Liver (tissue), 8 donors: ENCODE measurements at regions not wholly inside any gene's neighbourhood (a gene's known extent, or its start where the extent isn't known, plus 50 kb on each side); places are given as distances from the start of the nearest gene placed in this dataset.

Experiments used
- DNase-seq: peaks from one replicate; pipeline ENCODE4 v3.0.0-alpha.2; 2017; ENCODE audit warnings: low spot score
- H3K27ac ChIP-seq, 2 donors: one replicate each; pipeline ENCODE4 v1.7.0; 2013; ENCODE audit warnings: inconsistent platforms in 2 of 2, low read length in 2 of 2, control low read depth in 1 of 2, low read depth in 1 of 2, mild to moderate bottlenecking in 1 of 2
- H3K27me3 ChIP-seq, 4 donors: one replicate each; pipeline versions ENCODE4 v1.6.1 to v1.7.0; 2013; ENCODE audit warnings: low read length in 3 of 4, inconsistent platforms in 1 of 4, mild to moderate bottlenecking in 1 of 4, moderate library complexity in 1 of 4; ENCODE audit not compliant: control insufficient read depth in 4 of 4, insufficient read depth in 4 of 4
- H3K36me3 ChIP-seq, 4 donors: one replicate each; pipeline versions ENCODE4 v1.6.1 to v1.7.0; 2013; ENCODE audit warnings: low read length in 3 of 4, mild to moderate bottlenecking in 3 of 4, low read depth in 1 of 4, moderate library complexity in 1 of 4; ENCODE audit not compliant: control insufficient read depth in 4 of 4, insufficient read depth in 3 of 4
- H3K4me1 ChIP-seq, 4 donors: one replicate each; pipeline versions ENCODE4 v1.6.1 to v1.7.0; 2013; ENCODE audit warnings: low read length in 3 of 4, mild to moderate bottlenecking in 3 of 4, moderate library complexity in 1 of 4; ENCODE audit not compliant: control insufficient read depth in 4 of 4, insufficient read depth in 4 of 4
- H3K4me3 ChIP-seq, 3 donors: one replicate each; pipeline versions ENCODE4 v1.6.1 to v1.7.0; 2013; ENCODE audit warnings: low read length in 3 of 3, control low read depth in 1 of 3, low read depth in 1 of 3, mild to moderate bottlenecking in 1 of 3
- H3K9ac ChIP-seq, 2 donors: one replicate each; pipeline ENCODE4 v1.7.0; 2013; ENCODE audit warnings: low read length in 2 of 2, mild to moderate bottlenecking in 2 of 2, moderate library complexity in 2 of 2, control low read depth in 1 of 2, low read depth in 1 of 2
- H3K9me3 ChIP-seq, 4 donors: one replicate each; pipeline versions ENCODE4 v1.6.1 to v1.7.0; 2013; ENCODE audit warnings: low read length in 3 of 4; ENCODE audit not compliant: control insufficient read depth in 4 of 4
- EGR1 ChIP-seq, 2 donors: IDR thresholded peaks; 2 replicates each; pipeline ENCODE4 v1.6.1; 2016 to 2018; ENCODE audit warnings: antibody characterized with exemption in 2 of 2, low read depth in 2 of 2
- FOXA1 ChIP-seq: IDR thresholded peaks from 2 replicates; pipeline ENCODE4 v1.6.1; 2016; ENCODE audit warnings: antibody characterized with exemption
- FOXA2 ChIP-seq: IDR thresholded peaks from 2 replicates; pipeline ENCODE4 v1.6.1; 2016; ENCODE audit warnings: antibody characterized with exemption
- GABPA ChIP-seq, 2 donors: IDR thresholded peaks in 1 of 2; conservative IDR thresholded peaks in 1 of 2; 2 replicates each; pipeline ENCODE4 v1.6.1; 2016; ENCODE audit warnings: antibody characterized with exemption in 2 of 2, mild to moderate bottlenecking in 1 of 2, moderate library complexity in 1 of 2
- HNF4A ChIP-seq, 2 donors: conservative IDR thresholded peaks; 2 replicates each; pipeline ENCODE4 v1.6.1; 2016; ENCODE audit warnings: antibody characterized with exemption in 2 of 2, mild to moderate bottlenecking in 2 of 2
- HNF4G ChIP-seq: IDR thresholded peaks from 2 replicates; pipeline ENCODE4 v1.6.1; 2016; ENCODE audit warnings: antibody characterized with exemption
- JUND ChIP-seq, 2 donors: IDR thresholded peaks; 2 replicates each; pipeline ENCODE4 v1.6.1; 2016; ENCODE audit warnings: antibody characterized with exemption in 2 of 2
- NR2F2 ChIP-seq: IDR thresholded peaks from 2 replicates; pipeline ENCODE4 v1.6.1; 2016; ENCODE audit warnings: antibody characterized with exemption
- RAD21 ChIP-seq, 2 donors: IDR thresholded peaks; 2 replicates each; pipeline ENCODE4 v1.6.1; 2016; ENCODE audit warnings: antibody characterized with exemption in 2 of 2, mild to moderate bottlenecking in 2 of 2
- RXRA ChIP-seq, 2 donors: IDR thresholded peaks; 2 replicates each; pipeline ENCODE4 v1.6.1; 2017 to 2018; ENCODE audit warnings: antibody characterized with exemption in 2 of 2, mild to moderate bottlenecking in 1 of 2
- SP1 ChIP-seq: IDR thresholded peaks from 2 replicates; pipeline ENCODE4 v1.6.1; 2018; ENCODE audit warnings: antibody characterized with exemption, mild to moderate bottlenecking
- TAF1 ChIP-seq: conservative IDR thresholded peaks from 2 replicates; pipeline ENCODE4 v1.6.1; 2016; ENCODE audit warnings: antibody characterized with exemption, mild to moderate bottlenecking
- YY1 ChIP-seq: IDR thresholded peaks from 2 replicates; pipeline ENCODE4 v1.6.1; 2016; ENCODE audit warnings: antibody characterized with exemption, mild to moderate bottlenecking
- WGBS: extraction: QIAGEN DNeasy Blood & Tissue Kit; methylation state at CpG from one replicate; pipeline ENCODE4 v1.1.7; 2013; 5-methylcytosine and 5-hydroxymethylcytosine counted together
- TF ChIP-seq, protein P1 (sequence below): IDR thresholded peaks from 2 replicates; pipeline ENCODE4 v1.6.1; 2016; ENCODE audit warnings: antibody characterized with exemption
- TF ChIP-seq, protein P2 (sequence below): IDR thresholded peaks from 2 replicates; pipeline ENCODE4 v1.6.1; 2016; ENCODE audit warnings: antibody characterized with exemption, mild to moderate bottlenecking
- TF ChIP-seq, protein P3 (sequence below): IDR thresholded peaks from 2 replicates; pipeline ENCODE4 v1.6.1; 2016; ENCODE audit warnings: antibody characterized with exemption
- TF ChIP-seq, protein P4 (sequence below): fragments of 150-350 bp; IDR thresholded peaks from 2 replicates; pipeline ENCODE4 v1.5.1; 2017; ENCODE audit warnings: improper control_type of control experiment, low read depth, low read length; ENCODE audit not compliant: missing input control
- TF ChIP-seq, protein P5 (sequence below): IDR thresholded peaks from 2 replicates; pipeline ENCODE4 v1.6.1; 2016; ENCODE audit warnings: antibody characterized with exemption
- donor health status: healthy.
- donor health status: healthy.
- donor health status: healthy.
- donor health status: healthy.
- donor health status: healthy.

DNA sequence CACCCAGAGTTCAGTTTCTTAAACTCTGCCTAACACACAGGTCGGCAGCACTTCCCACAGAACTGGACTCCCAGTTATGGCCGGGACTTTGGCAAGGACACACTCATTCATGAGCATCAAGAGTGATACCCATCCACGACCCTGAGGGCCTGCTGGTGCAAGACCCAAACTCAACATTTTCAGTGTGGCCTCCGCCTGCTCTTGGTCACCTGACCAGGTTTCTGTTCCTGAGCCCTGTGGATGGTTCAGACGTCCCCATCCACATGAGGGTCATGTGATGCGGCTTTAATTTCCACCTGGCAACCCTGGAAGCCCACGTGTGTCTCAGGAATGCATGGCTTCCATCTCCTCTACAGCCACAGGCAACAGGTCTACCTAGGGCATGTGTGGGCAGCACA is 245.3 kb downstream of the DLL1 start:
- Histone ChIP-seq H3K27ac (no peak overlapping the region), H3K4me3 (no peak overlapping the region), H3K9ac (no peak overlapping the region), H3K27me3 (peaks cover 0 to 2% (median 0%) of the 10 kb centered on the region in 4 donors), H3K36me3 (no peaks in the 10 kb centered on the region), H3K4me1 (peaks cover 3 to 14% (median 8%) of the 10 kb centered on the region in 4 donors), H3K9me3 (no peaks in the 10 kb centered on the region)
- no peak for DNase-seq
- TF ChIP-seq, protein P1, sequence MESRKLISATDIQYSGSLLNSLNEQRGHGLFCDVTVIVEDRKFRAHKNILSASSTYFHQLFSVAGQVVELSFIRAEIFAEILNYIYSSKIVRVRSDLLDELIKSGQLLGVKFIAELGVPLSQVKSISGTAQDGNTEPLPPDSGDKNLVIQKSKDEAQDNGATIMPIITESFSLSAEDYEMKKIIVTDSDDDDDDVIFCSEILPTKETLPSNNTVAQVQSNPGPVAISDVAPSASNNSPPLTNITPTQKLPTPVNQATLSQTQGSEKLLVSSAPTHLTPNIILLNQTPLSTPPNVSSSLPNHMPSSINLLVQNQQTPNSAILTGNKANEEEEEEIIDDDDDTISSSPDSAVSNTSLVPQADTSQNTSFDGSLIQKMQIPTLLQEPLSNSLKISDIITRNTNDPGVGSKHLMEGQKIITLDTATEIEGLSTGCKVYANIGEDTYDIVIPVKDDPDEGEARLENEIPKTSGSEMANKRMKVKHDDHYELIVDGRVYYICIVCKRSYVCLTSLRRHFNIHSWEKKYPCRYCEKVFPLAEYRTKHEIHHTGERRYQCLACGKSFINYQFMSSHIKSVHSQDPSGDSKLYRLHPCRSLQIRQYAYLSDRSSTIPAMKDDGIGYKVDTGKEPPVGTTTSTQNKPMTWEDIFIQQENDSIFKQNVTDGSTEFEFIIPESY = no peak
- TF ChIP-seq FOXA1 (no peak), NR2F2 (no peak), RAD21 (IDR thresholded peaks at IDR 0.05) (no peak), JUND (IDR thresholded peaks at IDR 0.05) (no peak), YY1 (no peak), SP1 (no peak), GABPA (IDR thresholded peaks at IDR 0.05 in 1 of 2, conservative IDR thresholded peaks at IDR 0.05 in 1 of 2) (no peak), RXRA (IDR thresholded peaks at IDR 0.05) (no peak), FOXA2 (no peak), HNF4A (conservative IDR thresholded peaks at IDR 0.05) (no peak), EGR1 (IDR thresholded peaks at IDR 0.05; ENCODE audit: low read depth in 2 of 2) (no peak)
- TF ChIP-seq, protein P2, sequence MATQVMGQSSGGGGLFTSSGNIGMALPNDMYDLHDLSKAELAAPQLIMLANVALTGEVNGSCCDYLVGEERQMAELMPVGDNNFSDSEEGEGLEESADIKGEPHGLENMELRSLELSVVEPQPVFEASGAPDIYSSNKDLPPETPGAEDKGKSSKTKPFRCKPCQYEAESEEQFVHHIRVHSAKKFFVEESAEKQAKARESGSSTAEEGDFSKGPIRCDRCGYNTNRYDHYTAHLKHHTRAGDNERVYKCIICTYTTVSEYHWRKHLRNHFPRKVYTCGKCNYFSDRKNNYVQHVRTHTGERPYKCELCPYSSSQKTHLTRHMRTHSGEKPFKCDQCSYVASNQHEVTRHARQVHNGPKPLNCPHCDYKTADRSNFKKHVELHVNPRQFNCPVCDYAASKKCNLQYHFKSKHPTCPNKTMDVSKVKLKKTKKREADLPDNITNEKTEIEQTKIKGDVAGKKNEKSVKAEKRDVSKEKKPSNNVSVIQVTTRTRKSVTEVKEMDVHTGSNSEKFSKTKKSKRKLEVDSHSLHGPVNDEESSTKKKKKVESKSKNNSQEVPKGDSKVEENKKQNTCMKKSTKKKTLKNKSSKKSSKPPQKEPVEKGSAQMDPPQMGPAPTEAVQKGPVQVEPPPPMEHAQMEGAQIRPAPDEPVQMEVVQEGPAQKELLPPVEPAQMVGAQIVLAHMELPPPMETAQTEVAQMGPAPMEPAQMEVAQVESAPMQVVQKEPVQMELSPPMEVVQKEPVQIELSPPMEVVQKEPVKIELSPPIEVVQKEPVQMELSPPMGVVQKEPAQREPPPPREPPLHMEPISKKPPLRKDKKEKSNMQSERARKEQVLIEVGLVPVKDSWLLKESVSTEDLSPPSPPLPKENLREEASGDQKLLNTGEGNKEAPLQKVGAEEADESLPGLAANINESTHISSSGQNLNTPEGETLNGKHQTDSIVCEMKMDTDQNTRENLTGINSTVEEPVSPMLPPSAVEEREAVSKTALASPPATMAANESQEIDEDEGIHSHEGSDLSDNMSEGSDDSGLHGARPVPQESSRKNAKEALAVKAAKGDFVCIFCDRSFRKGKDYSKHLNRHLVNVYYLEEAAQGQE = no peak
- TF ChIP-seq, protein P3, sequence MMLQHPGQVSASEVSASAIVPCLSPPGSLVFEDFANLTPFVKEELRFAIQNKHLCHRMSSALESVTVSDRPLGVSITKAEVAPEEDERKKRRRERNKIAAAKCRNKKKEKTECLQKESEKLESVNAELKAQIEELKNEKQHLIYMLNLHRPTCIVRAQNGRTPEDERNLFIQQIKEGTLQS = no peak
- TF ChIP-seq, protein P4, sequence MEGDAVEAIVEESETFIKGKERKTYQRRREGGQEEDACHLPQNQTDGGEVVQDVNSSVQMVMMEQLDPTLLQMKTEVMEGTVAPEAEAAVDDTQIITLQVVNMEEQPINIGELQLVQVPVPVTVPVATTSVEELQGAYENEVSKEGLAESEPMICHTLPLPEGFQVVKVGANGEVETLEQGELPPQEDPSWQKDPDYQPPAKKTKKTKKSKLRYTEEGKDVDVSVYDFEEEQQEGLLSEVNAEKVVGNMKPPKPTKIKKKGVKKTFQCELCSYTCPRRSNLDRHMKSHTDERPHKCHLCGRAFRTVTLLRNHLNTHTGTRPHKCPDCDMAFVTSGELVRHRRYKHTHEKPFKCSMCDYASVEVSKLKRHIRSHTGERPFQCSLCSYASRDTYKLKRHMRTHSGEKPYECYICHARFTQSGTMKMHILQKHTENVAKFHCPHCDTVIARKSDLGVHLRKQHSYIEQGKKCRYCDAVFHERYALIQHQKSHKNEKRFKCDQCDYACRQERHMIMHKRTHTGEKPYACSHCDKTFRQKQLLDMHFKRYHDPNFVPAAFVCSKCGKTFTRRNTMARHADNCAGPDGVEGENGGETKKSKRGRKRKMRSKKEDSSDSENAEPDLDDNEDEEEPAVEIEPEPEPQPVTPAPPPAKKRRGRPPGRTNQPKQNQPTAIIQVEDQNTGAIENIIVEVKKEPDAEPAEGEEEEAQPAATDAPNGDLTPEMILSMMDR = no peak
- WGBS = 90% methylated on average over 7 of the region's 7 CpGs

DNA sequence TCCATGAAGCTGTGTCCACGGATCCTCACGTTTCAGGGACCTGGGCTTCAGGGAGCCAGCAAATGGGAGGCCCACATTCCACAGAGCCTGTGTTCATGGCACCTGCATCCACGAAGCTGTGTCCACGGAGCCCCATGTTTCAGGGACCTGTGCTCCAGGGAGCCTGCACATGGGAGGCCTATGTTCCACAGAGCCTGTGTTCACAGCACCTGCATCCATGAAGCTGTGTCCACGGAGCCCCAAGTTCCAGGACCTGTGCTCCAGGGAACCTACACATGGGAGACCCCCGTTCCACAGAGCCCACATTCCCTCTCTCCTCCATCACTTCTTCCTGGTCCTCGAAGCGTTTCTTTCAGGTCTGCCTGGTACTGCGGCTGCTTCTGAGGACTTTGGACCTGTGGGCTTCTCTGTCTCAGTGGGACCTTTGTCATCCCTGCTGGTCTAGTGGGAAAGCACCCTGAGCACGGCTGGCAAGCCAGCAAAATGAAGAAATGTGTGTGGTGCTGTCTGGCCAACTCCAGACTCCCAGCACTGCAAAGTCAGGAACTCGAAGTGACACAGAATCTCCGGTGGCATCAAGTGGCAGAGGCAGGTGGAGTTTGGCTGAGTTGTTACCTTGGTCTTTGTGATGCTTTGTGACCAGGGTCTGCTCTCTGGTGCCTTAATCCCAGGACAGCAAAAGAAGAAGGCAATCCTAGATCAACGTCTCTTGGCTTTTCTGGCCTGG is 245.9 kb downstream of the DLL1 start:
- H3K27ac ChIP-seq = no peak overlapping the region
- WGBS = 89% methylated on average over 13 of the region's 13 CpGs
- no peak for DNase-seq
- peaks cover 0 to 2% (median 0%) of the 10 kb centered on the region in 4 donors for H3K27me3 ChIP-seq
- H3K4me3 ChIP-seq = no peak overlapping the region
- peaks cover 3 to 11% (median 6%) of the 10 kb centered on the region in 4 donors for H3K4me1 ChIP-seq
- no peaks in the 10 kb centered on the region for H3K36me3 ChIP-seq
- H3K9me3 ChIP-seq = no peaks in the 10 kb centered on the region
- H3K9ac ChIP-seq = no peak overlapping the region
- TF ChIP-seq HNF4A (conservative IDR thresholded peaks at IDR 0.05) = no peak
- no peak for TF ChIP-seq EGR1 (IDR thresholded peaks at IDR 0.05; ENCODE audit: low read depth in 2 of 2)
- TF ChIP-seq FOXA2 = no peak
- no peak for TF ChIP-seq NR2F2
- TF ChIP-seq, protein P1 = no peak
- TF ChIP-seq, protein P3 = no peak
- no peak for TF ChIP-seq TAF1
- no peak for TF ChIP-seq YY1
- TF ChIP-seq FOXA1 = no peak
- TF ChIP-seq, protein P4 = no peak
- TF ChIP-seq, protein P5, sequence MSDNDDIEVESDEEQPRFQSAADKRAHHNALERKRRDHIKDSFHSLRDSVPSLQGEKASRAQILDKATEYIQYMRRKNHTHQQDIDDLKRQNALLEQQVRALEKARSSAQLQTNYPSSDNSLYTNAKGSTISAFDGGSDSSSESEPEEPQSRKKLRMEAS = no peak
- no peak for TF ChIP-seq GABPA (IDR thresholded peaks at IDR 0.05 in 1 of 2, conservative IDR thresholded peaks at IDR 0.05 in 1 of 2)
- TF ChIP-seq HNF4G = no peak
- no peak for TF ChIP-seq JUND (IDR thresholded peaks at IDR 0.05)
